HuH-7 (cell line): ENCODE measurements at regions not wholly inside any gene's neighbourhood (a gene's known extent, or its start where the extent isn't known, plus 50 kb on each side); places are given as distances from the start of the nearest gene placed in this dataset.
A peak's percentile ranks its signal among the peaks of the same experiment; 100 is the strongest.
"Not testable (repeated sequence)": the region's sequence is repeated elsewhere in the genome, so short reads cannot be mapped to it uniquely, and the experiment has no call there.

Experiments
- DNase-seq: peaks from one replicate; pipeline ENCODE4 v3.0.0; 2011; ENCODE audit warnings: low spot score

DNA sequence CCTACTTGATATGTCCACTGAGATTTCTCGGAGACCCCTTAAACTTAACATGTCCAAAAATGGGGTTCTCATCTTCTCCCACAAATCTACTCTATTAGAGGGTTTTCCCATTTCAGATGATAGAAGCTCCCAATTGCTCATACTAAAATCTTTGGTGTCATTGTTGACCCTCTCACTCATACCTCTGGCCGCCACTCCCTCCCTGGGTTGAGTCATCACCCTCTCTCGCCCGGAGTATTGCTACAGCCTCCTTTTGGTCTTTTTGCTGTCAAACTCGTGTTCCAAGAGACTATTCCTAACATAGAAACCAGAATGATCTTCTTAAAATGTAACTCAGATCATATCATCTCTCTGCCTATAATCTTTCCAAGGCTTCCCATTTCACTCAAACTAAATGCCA lies 91.0 kb upstream of the GNAQ start:
- DNase-seq, result no peak

DNA sequence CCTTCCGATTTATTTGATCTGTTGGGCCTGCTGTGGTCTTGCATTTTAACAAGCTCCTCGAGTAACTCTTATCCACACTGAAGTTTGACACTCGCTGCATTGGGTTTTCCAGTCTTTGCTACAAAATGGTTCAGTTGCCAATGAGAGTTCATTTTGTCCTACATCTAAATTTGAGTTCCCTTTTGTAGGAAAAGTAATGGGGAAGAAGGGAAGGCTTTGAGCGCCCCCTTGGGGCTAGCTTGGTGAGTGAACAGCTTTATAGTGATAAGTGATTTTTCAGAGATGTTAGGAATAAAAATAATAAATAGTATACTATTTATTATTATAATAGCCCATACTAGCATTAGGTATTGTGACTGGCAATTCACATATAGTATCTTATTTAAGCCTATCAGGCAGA lies 89.9 kb upstream of the GNAQ start:
- DNase-seq, result peak; percentile 32

DNA sequence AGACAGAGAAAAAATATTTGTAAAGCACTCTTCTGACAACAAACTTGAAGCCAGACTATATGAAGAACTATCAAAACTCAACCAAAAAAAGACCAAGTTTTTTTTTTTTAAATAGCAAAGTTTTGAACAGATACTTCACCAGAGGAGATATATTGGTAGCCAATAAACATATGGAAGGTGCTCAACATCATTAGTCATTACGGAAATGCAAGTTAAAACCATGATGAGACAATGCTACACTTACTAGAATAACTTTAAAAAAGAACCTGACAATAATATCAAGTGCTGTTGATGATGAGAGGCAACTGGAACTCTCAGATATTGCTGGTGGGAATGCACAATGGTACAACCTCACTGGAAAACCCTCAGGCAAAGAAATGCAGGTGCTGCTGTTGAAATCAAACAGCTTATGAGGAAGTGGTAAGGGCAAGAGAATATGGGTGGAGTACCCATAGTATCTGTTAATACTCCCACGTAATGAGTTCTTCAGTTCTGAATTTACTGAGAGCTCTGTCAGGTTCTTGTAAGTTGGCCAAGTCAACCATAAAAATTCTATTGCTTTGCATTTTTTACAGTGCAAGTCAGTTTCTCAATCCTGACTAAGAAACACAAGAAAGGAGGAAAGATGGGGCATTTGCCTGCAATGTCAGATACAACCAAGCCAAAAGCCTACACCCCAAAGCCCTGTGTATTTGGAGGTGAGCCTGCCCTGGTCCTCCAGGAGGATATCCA lies 87.3 kb upstream of the GNAQ start:
- DNase-seq, result no peak

DNA sequence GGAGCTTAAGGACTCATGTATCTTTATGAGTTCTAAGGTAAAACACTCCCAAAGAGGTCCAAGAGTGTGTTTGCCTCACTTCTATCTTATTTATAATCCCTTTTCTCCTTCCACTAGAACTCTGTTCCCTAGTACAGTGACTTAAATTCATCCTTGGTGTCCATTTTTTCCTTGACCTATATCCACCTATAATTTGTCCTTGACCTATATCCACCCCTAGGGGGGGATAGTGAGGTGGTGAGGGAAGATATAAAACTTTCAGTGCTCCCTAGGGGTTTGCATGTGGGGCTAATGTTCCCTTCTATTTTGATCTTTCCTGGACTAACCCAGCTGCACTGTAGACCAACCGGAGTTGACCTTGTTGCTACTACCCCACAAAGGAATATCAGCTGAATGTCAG lies 83.5 kb upstream of the GNAQ start:
- peak; percentile 24 for DNase-seq

DNA sequence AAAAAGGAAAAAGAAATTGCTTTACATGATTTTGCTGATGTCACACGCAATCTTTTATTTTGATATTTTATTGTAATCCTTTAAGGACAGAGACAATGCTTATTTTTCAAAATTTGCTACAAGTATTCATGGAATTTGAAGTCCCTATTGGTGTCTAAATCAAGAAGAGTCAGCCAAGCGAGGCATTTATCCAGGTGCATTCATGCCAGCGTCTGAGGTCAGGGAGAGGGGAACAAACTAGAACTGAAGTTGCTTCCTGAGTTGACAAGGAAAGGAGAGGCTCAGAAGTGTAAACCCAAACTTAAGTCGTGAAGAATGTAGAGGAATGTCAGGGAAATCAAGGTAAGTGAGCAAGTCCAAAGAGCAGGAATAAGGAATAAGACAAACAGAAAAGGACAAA lies 83.0 kb upstream of the GNAQ start:
- DNase-seq, result no peak

DNA sequence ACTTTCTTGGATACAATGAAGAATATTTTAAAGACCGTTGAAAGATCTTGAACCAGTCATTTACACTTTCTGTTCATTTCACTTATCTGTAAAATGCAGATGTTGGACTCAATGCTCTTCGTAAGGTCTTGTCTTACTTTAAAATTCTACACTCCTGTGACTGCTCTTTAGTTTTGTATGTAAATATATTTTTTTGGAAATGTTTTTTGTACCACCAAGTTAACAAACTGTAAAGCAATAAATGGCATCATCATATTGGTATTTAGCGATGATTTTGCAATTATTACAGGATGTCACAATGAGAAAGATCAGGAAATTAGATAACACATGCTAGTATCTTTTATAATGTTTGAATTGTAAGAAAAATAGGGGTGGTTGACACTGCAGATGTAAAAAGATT lies 80.8 kb upstream of the GNAQ start:
- no peak for DNase-seq

DNA sequence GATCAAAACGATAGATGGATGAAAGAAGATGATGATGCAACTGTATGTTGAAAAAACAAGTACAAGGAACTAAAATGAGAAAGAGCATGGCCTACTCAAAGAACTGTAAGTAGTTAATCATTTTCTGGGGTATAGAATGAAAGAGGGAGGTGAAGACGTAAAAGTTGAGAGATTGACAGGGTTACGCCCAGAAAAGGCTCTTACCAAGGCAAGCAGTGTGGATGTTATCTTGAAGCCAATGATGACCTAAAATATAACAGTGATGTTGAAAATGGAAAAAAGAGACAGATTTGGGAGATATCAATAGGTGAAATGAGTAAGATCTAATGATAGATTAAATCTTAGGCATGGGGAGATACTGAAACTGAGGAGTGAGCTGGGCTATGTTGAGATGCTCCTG lies 80.4 kb upstream of the GNAQ start:
- no peak for DNase-seq

DNA sequence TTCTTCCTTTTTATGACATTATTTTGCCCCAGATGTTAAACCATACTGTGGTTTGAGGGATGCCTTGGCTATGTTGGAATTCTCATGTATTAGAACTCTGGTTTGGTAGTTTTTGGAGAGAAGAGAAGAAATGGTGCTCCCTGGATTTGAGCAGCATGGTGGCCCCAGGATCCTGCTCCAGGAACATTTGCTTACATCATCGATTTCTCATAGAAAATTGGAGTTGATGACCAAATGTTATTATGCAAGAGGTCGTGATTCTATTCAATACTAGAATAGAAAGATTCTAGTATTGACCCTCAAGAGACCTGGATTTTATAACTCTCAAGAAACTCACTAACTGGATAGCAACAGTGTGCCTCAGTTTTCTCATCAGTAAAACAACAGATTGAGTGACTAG lies 77.5 kb upstream of the GNAQ start:
- no peak for DNase-seq

DNA sequence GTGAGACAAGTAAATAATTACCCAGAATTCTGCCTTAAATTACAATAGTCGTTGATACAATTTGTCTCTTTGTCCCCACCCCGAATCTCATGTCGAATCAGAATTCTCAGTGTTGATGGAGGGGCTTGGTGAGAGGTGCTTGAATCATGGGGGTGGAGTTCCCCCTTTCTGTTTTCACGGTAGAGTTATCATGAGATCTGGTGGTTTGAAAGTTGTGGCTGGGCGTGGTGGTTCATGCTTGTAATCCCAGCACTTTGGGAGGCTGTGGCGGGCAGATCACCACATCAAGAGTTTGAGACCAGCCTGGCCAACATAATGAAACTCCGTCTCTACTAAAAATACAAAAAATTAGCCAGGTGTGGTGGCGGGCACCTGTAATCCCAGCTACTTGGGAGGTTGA lies 75.0 kb upstream of the GNAQ start:
- not testable (repeated sequence) for DNase-seq

DNA sequence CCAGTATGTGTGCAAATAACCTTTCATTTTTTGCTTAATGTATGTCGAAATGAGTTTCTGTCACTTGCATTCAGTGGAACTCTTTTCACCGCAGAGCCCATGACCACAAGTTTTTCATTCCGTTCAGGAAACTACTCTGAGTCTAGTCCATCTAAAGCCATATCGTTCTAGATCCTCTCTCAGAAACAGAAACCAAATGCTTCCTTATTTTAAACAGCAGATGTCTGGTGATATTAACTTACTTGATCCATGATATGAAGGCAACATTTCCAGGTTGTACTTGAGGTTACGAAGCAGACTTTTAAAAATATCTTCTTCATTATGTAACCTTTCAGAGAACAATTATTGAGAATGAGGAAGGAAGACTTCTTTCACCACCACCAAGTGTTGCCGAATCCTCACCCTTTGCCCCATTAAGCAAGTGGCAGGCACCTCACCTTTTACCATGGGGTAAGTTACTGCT lies 72.4 kb upstream of the GNAQ start:
- DNase-seq, result no peak

DNA sequence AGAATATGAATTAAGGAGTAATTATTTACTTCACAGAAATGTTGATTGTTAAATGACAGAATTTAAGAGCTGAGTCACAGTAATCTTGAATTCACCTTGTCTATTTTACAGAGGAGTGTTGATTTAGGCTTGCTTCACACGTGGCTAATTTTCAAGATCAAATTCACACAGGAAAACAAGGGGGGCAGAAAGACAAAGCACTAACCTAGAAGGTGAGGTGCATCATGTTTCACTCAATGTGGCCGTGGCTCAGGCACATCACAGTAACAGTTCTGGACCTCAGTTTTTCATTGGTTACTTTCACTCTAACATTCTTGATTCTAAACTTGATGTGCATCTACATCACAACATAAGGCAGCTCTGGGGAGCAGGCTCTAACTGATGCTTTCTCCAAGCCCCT lies 69.6 kb upstream of the GNAQ start:
- no peak for DNase-seq

DNA sequence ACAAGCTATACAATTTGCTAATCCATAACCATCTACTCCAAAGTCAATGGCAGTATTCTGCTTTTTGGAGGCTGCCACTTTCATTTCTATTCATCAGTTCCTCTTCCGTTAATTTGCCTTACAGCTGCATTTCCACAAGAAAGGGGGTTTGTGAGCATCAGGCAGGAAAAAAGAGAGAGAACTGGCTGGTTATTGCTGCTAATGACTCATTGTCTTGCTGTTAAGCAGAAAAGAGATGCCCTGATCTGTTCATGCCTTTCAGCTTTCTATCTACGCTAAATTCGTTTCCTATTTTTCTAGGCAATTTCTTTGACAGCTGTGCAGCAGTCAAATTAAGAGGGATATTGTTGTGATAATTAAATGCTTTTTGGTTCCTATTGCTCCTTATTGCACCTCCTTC lies 65.9 kb upstream of the GNAQ start:
- no peak for DNase-seq

DNA sequence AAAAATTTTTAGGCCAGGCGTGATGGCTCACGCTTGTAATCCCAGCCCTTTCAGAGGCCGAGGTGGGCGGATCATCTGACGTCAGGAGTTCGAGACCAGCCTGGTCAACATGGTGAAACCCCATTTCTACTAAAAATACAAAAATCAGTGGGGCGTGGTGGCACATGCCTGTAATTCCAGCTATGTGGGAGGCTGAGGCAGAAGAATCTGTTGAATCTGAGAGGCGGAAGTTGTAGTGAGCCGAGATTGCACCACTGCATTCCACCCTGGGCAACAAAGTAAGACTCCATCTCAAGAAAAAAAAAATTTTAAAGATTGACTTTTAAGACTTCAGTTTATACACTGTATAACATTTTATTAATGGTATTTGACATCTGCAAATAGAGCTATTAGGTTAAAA lies 60.1 kb upstream of the GNAQ start:
- no peak for DNase-seq

DNA sequence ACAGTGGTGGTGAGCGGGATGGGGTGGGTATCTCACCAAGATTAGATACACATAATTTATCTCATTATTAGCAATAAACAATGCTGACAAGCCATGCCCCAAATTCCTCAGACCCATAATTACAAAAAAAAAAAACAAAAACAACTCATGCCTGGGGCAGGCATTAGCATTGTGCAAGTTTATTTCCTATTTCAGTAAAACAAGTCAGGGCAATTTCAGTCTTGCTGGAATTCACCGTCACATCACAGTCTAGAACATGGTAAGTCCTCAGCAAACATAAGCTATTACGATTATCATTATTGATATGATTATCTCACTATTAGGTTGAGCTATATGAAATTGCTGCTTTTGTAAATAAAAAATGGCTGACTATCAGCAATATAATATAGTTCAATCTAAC lies 57.5 kb upstream of the GNAQ start:
- DNase-seq, result no peak

DNA sequence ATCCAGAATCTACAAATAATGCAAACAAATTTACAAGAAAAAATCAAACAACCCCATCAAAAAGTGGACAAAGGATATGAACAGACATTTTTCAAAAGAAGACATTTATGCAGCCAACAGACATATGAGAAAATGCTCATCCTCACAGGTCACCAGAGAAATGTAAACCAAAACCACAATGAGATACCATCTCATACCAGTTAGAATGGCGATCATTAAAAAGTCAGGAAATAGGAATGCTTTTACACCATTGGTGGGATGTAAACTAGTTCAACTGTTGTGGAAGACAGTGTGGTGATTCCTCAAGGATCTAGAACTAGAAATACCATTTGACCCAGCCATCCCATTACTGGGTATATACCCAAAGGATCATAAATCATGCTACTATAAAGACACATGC lies 56.6 kb upstream of the GNAQ start:
- not testable (repeated sequence) for DNase-seq
